PC-9 (cell line): ENCODE measurements at regions not wholly inside any gene's neighbourhood (a gene's known extent, or its start where the extent isn't known, plus 50 kb on each side); places are given as distances from the start of the nearest gene placed in this dataset.

Experiments used
- BruUV-seq: library from RNA; stranded (reverse); fragments of 400-500 nt; replicated peaks from 2 replicates; lab custom pipeline; 2021; lab: Mats Ljungman, UMichigan
- CTCF ChIA-PET: fragments of 300-600 bp; sonication (Branson Sonifier 250); formaldehyde crosslinking; loops from one replicate; lab custom pipeline; 2022; ENCODE audit warnings: antibody characterized with exemption; lab: Charles Lee
- POLR2A ChIA-PET: fragments of 300-600 bp; sonication (Branson Sonifier 250); formaldehyde crosslinking; loops from one replicate; lab custom pipeline; 2022; ENCODE audit warnings: antibody characterized with exemption; ENCODE audit not compliant: unreplicated experiment; lab: Charles Lee
- DNase-seq, 2 experiments: peaks; one replicate each; pipeline versions ENCODE4 v3.0.0 to v3.0.0-alpha.2; 2015 to 2022; ENCODE audit warnings: mixed read lengths in 1 of 2
- H2AFZ ChIP-seq: fragments of 200-600 bp; sonication (generic); 2 replicates; pipeline ENCODE4 v1.8.1; 2017; ENCODE audit warnings: antibody characterized with exemption
- H3F3A ChIP-seq: fragments of 200-600 bp; sonication (generic); 2 replicates; pipeline ENCODE4 v1.8.1; 2017; ENCODE audit warnings: antibody characterized with exemption, mild to moderate bottlenecking, low read depth; ENCODE audit not compliant: insufficient read depth
- H3K27ac ChIP-seq: fragments of 200-600 bp; sonication (generic); 2 replicates; pipeline ENCODE4 v1.6.1; 2016; ENCODE audit warnings: mixed run types
- H3K27me3 ChIP-seq: fragments of 200-600 bp; sonication (generic); 2 replicates; pipeline ENCODE4 v1.6.1; 2016; ENCODE audit warnings: low read depth, mixed run types; ENCODE audit not compliant: insufficient read depth
- H3K36me3 ChIP-seq: fragments of 200-600 bp; sonication (generic); 2 replicates; pipeline ENCODE4 v1.6.1; 2016; ENCODE audit warnings: low read depth, mixed run types
- H3K4me1 ChIP-seq: fragments of 200-600 bp; sonication (generic); replicated peaks from 2 replicates; pipeline ENCODE4 v1.6.1; 2016; ENCODE audit warnings: mixed run types; ENCODE audit not compliant: insufficient read depth
- H3K4me2 ChIP-seq: fragments of 200-600 bp; sonication (generic); 2 replicates; pipeline ENCODE4 v1.6.1; 2017; ENCODE audit warnings: mixed run types
- H3K4me3 ChIP-seq: fragments of 200-600 bp; sonication (generic); 2 replicates; pipeline ENCODE4 v1.6.1; 2016; ENCODE audit warnings: mixed run types
- H3K79me2 ChIP-seq: fragments of 200-600 bp; sonication (generic); 2 replicates; pipeline ENCODE4 v1.6.1; 2017; ENCODE audit warnings: low read depth, mixed run types
- H3K9me2 ChIP-seq: fragments of 200-600 bp; sonication (generic); 2 replicates; pipeline ENCODE4 v1.8.1; 2017; ENCODE audit warnings: mild to moderate bottlenecking; ENCODE audit not compliant: insufficient read depth
- H3K9me3 ChIP-seq: fragments of 200-600 bp; sonication (generic); 2 replicates; pipeline ENCODE4 v1.8.1; 2016; ENCODE audit warnings: low read depth; ENCODE audit not compliant: insufficient read depth
- H4K20me1 ChIP-seq: fragments of 200-600 bp; sonication (generic); 2 replicates; pipeline ENCODE4 v1.8.1; 2017; ENCODE audit not compliant: insufficient read depth
- EZH2 ChIP-seq: fragments of 200-600 bp; sonication (generic); IDR thresholded peaks from 2 replicates; pipeline ENCODE4 v1.8.0; 2017; ENCODE audit warnings: antibody characterized with exemption, low read depth
- intact Hi-C: fragments of 100-400 bp; cut with micrococcal nuclease; formaldehyde crosslinking; loops from one replicate; pipeline ENCODE4 v1.10.0; 2022; ENCODE audit not compliant: unreplicated experiment
- TF ChIP-seq, protein P1 (sequence below): fragments of 200-600 bp; sonication (generic); conservative IDR thresholded peaks from 2 replicates; pipeline ENCODE4 v1.6.1; 2017; ENCODE audit warnings: mixed run types, antibody characterized with exemption, mild to moderate bottlenecking, moderate library complexity

DNA sequence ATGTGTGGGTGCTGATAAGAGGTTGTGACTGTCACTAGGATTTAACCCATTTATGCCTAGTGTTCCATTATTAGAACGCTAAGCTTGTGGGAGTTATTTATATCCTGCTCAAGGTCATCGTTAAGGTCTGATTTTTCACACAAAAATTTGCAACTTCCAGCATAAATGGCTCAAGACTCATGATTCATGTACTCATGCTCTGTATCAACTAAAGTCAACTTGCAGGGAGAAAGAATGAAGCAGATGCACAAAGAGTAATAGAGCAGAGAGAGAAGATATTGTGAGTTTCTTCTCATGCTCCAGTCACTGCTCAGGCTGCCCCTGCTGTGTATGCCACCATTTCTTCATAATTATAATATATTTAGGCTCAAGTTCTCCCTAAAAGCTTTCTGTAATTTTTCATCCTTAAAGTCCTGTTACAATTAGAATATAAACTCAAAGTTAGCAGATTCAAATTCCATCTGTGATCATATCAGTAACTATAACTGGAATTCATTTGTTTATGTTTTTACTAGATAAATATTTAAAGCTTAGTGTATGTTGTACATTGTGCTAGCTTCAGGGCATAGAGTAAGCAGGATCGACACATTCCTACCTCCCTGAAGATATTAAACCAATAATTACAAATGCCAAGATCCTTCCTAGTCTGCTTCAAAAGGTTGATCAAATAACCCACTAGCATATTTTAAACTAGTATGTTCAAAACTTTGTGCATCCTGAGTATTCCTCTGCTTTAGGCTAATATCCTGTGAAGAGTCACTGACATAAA, 136.7 kb downstream of the NUDT12 start:
- CTCF ChIA-PET, result no interaction called here
- Histone ChIP-seq H3F3A (no peaks in the 10 kb centered on the region), H4K20me1 (no peaks in the 10 kb centered on the region), H2AFZ (no peak overlapping the region), H3K36me3 (no peaks in the 10 kb centered on the region), H3K4me3 (no peak overlapping the region), H3K27ac (no peak overlapping the region), H3K9me3 (no peaks in the 10 kb centered on the region), H3K4me2 (no peak overlapping the region), H3K27me3 (no peaks in the 10 kb centered on the region), H3K9me2 (no peaks in the 10 kb centered on the region), H3K4me1 (no peaks in the 10 kb centered on the region), H3K79me2 (no peaks in the 10 kb centered on the region)
- POLR2A ChIA-PET, result no interaction called here
- BruUV-seq, result no TSS peak
- TF ChIP-seq EZH2, result no peak
- TF ChIP-seq, protein P1, sequence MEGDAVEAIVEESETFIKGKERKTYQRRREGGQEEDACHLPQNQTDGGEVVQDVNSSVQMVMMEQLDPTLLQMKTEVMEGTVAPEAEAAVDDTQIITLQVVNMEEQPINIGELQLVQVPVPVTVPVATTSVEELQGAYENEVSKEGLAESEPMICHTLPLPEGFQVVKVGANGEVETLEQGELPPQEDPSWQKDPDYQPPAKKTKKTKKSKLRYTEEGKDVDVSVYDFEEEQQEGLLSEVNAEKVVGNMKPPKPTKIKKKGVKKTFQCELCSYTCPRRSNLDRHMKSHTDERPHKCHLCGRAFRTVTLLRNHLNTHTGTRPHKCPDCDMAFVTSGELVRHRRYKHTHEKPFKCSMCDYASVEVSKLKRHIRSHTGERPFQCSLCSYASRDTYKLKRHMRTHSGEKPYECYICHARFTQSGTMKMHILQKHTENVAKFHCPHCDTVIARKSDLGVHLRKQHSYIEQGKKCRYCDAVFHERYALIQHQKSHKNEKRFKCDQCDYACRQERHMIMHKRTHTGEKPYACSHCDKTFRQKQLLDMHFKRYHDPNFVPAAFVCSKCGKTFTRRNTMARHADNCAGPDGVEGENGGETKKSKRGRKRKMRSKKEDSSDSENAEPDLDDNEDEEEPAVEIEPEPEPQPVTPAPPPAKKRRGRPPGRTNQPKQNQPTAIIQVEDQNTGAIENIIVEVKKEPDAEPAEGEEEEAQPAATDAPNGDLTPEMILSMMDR, result no peak
- DNase-seq, result no peak
- intact Hi-C loops, result no loop called here

DNA sequence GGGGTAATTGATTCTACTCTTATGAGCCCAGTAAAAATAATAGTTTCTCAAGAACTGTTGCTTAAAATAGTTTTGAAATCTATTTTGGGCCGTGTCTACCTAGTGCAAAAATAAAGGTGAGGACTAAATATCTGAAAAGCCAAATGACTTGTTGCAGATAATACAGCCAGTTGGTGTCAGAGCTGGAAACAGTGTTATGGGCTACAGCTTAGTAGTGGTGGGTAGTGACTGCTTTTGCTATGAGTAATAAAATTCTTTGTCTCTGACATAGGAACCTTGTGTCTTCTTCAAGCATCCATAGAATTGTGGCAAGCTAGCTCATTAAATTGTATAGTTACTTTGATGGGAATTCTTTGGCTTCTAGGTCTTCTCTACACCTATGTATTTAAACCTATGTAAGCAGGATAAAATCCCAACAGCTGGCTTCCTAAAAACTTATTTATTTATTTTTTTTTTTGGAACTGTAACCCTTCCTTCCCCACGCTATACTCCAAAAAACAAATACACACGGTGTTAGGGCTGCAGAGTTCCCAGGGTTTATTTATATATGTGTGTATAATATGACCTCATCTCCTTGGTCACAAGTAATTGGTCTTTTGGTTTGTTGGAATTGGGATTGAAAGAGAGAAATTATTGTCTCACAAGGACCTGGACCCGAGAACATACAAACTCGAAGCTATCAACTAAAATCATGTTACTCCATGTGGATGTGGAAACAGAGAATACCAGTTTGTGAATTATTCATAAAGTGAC, 138.0 kb downstream of the NUDT12 start:
- Histone ChIP-seq H3K27ac (no peak overlapping the region), H2AFZ (no peak overlapping the region), H3K9me3 (no peaks in the 10 kb centered on the region), H3K4me3 (no peak overlapping the region), H3K4me1 (no peaks in the 10 kb centered on the region), H3K27me3 (no peaks in the 10 kb centered on the region), H3F3A (no peaks in the 10 kb centered on the region), H3K4me2 (no peak overlapping the region), H3K79me2 (no peaks in the 10 kb centered on the region), H4K20me1 (no peaks in the 10 kb centered on the region), H3K36me3 (no peaks in the 10 kb centered on the region), H3K9me2 (no peaks in the 10 kb centered on the region)
- TF ChIP-seq, protein P1, result no peak
- TF ChIP-seq EZH2, result no peak
- CTCF ChIA-PET, result no interaction called here
- no peak for DNase-seq
- POLR2A ChIA-PET, result no interaction called here
- intact Hi-C loops, result no loop called here
- no TSS peak for BruUV-seq

DNA sequence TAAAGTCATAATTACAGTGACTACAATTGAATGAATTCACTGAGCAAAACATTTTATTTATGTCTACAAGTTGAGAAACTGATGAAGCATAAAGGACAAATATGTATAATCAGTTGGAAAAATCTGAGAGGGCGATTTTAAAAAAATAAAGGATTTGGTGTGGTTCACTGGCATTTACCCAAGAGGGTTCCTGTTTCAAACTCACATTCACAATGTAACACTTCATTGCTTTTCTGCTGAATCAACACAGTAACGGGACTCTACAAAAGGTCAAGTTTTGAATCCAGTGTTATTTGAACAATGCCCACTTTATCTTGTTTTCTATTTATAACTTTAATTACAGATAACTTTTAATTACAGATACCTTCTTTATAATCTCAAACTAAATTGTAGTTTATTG, 138.6 kb downstream of the NUDT12 start:
- H3K27ac ChIP-seq, result no peak overlapping the region
- TF ChIP-seq, protein P1, result no peak
- TF ChIP-seq EZH2, result no peak
- H3K4me2 ChIP-seq, result no peak overlapping the region
- H2AFZ ChIP-seq, result no peak overlapping the region
- intact Hi-C loops, result no loop called here
- H3F3A ChIP-seq, result no peaks in the 10 kb centered on the region
- H3K9me2 ChIP-seq, result no peaks in the 10 kb centered on the region
- H3K79me2 ChIP-seq, result no peaks in the 10 kb centered on the region
- no peak overlapping the region for H3K4me3 ChIP-seq
- no TSS peak for BruUV-seq
- no peaks in the 10 kb centered on the region for H3K27me3 ChIP-seq
- no peaks in the 10 kb centered on the region for H4K20me1 ChIP-seq
- DNase-seq, result no peak
- H3K4me1 ChIP-seq, result no peaks in the 10 kb centered on the region
- H3K9me3 ChIP-seq, result no peaks in the 10 kb centered on the region
- H3K36me3 ChIP-seq, result no peaks in the 10 kb centered on the region
- POLR2A ChIA-PET, result no interaction called here
- CTCF ChIA-PET, result no interaction called here
